ENCODE measurements at regions not wholly inside any gene's neighbourhood (a gene's known extent, or its start where the extent isn't known, plus 50 kb on each side); places are given as distances from the start of the nearest gene placed in this dataset.

DNA sequence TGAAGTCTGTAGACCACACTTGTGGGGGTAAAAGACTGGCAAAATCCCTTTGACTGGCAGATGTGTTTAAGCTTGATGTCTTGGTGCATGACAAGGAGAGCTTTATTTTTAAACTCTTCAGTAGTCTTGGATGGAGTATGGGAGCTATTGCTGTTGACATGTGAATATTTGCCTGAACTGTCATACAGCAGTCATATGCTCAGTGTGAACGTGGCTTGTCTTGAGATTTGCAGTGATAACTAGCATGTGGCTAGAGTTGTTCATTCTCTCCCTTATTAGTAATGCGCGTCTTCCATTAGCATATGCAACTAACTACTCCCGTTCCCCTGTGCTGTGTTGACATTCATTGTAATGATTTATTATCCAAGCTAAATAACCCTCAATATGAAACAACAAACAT, 523.6 kb upstream of the WWC1 start:
- TF ChIP-seq EZH2 (IDR thresholded peaks at IDR 0.05; ENCODE audit: borderline replicate concordance): no peak
- TF ChIP-seq, protein P1, sequence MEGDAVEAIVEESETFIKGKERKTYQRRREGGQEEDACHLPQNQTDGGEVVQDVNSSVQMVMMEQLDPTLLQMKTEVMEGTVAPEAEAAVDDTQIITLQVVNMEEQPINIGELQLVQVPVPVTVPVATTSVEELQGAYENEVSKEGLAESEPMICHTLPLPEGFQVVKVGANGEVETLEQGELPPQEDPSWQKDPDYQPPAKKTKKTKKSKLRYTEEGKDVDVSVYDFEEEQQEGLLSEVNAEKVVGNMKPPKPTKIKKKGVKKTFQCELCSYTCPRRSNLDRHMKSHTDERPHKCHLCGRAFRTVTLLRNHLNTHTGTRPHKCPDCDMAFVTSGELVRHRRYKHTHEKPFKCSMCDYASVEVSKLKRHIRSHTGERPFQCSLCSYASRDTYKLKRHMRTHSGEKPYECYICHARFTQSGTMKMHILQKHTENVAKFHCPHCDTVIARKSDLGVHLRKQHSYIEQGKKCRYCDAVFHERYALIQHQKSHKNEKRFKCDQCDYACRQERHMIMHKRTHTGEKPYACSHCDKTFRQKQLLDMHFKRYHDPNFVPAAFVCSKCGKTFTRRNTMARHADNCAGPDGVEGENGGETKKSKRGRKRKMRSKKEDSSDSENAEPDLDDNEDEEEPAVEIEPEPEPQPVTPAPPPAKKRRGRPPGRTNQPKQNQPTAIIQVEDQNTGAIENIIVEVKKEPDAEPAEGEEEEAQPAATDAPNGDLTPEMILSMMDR (IDR thresholded peaks at IDR 0.05; ENCODE audit: poor library complexity): no peak
- no peak for TF ChIP-seq EZH2phosphoT487 (IDR thresholded peaks at IDR 0.05; ENCODE audit: low read depth, severe bottlenecking, unreplicated experiment)

Measured in hepatocyte (in vitro differentiated cells).